D341Med (cell line): ENCODE measurements at regions not wholly inside any gene's neighbourhood (a gene's known extent, or its start where the extent isn't known, plus 50 kb on each side); places are given as distances from the start of the nearest gene placed in this dataset.
"Not testable (repeated sequence)": the region's sequence is repeated elsewhere in the genome, so short reads cannot be mapped to it uniquely, and the experiment has no call there.

Experiments
- DNase-seq: peaks from one replicate; pipeline ENCODE4 v3.0.0; 2012; ENCODE audit warnings: low spot score

GRCh38 chr18:8499810-8500675 is 109.2 kb upstream of the RAB12 start:
- peak; percentile 18 for DNase-seq

GRCh38 chr18:8501044-8501443 is 108.2 kb upstream of the RAB12 start:
- peak; percentile 27 for DNase-seq

GRCh38 chr18:8503248-8503647 is 106.0 kb upstream of the RAB12 start:
- no peak for DNase-seq

GRCh38 chr18:8504424-8504823 is 104.8 kb upstream of the RAB12 start:
- DNase-seq: no peak

DNA sequence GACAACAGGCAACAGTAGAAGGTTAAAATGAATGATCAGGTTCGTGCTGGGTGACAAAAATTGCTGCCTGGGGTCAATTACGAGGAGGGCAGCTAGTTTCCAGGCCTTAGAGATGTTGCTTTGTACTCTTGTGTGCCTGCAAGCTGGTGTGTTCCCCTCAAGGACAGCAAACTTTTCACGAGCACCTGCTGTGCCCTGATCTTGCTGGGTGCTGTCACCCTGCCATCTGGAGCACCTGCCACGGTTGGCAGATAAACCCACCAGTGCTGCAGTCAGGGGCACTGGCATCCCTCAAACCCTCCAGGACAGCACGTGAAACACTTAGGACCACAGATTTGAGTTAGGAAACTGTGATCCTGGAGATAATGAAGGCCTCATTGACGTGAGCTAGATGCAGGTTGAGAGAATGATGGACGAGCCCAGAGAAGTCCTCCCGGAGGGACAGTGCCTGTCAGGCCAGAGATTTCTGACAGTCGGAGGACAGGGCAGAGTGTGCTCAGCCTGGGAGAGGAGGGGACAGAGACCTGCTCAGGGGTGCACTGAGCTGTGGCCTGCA is 104.3 kb upstream of the RAB12 start:
- DNase-seq: no peak

- no peak for DNase-seq
Measured at GRCh38 chr18:8506251-8507049, 102.8 kb upstream of the RAB12 start.

DNA sequence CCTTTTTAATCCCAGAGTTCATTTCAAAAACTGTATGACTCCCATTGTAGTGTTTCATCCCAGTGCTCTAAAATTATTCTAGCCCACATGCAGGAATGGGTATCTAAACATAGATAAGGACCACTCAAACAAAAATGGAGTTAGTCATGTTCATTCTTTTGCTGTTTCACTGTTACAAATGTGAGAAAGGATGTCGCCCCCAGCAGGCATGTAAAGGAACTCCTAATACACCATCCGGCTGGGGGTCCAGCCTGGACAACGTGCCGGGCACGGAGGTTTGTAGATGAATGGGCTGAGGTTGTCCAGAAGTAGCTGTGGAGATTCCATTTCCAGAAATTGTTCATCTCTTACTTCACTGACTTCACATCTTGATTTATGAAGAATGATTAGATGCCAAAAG is 101.9 kb upstream of the RAB12 start:
- no peak for DNase-seq

- DNase-seq: no peak
Measured at GRCh38 chr18:8507915-8508705, 101.1 kb upstream of the RAB12 start.

DNA sequence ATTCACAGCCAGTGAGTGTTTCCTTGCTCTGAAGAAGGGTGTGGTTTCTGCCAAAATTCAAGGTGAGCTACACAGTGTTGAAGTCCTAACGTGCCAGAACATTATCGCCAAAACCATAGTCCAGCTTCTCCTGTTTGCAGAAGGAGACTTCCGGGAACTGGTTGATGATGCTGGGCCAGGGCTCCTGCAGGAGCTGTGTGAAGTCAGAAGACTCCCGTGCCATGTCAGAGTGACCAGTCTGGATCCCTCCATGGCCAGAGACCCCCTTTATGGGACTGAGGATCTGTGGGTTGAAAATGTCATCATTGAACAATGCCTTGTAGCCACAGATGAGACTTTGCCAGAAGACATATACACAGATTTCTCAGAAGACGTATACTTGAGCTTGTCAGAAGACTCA is 96.0 kb upstream of the RAB12 start:
- DNase-seq: no peak

GRCh38 chr18:8514409-8514808 is 94.8 kb upstream of the RAB12 start:
- DNase-seq: no peak

DNA sequence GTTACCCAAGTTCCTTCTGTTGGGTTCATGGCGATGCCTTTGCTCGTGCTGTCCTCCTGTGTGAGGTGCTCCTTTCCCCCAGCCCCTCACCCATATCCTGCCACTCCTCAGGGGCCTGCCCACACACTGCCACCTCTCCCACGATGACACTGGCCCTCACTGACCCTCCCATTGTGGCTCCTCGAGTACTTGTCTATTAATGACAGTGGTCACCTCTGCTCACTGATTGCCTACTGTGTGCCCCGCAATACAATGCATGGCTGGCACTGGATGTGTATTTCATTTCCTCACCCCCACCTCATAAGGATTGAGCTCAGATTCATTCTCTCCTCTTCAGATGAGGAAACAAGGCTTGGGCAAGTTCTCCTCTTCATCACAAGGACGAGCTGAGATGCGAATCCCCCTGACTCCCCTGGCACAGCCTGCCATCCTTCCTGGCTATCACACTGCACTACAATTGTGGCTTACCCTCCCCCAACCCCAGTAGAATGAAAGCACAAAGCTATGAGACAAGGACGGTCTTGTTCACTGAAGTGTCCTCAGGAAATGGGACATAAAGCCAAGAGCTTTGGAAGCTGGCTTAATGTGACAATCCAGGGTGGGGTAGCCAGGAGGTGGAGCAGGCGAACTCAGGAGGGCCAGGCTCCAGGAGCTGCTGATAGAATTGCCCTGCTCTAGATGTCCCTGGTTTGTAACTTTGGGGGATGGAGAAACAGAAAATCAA is 93.9 kb upstream of the RAB12 start:
- no peak for DNase-seq

DNA sequence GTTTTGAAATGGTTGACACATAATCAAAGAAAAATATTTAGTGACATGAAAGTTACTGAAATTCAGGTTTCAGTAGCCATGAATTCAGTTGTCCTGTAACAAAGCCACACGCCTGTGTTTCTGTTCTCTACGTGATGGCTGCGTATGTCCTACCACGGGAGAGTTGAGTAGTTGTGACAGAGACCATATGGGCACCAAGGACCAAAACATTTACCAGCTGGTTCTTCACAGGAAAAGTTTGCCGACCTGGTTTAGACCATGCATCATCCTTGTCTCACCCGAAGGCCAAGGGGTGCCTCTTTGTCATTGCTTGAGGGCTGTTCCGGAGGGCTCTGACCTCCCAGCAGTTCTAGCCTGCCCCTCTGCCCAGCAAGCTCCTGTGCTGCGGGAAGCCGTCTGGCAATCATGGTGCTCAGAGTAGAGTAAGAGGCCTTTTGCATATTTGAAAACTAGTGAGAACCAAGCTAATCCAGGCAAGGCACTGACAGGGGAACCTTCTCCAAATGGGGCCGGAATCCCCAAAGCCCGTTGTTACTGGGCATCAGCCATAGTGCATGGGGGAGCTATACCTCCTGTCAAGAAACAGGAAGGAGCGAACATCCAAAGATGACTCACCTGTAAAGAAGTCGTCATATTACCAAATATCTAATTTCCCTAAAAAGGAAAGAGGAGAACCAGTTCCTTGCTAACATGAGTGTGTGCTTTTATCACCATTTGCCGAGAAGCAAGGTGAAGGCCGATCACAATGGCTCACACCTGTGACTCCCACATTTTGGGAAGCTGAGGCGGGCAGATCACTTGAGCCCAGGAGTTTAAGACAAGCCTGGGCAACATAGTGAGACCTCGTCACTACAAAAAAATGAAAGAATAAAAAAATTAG is 92.6 kb upstream of the RAB12 start:
- no peak for DNase-seq

GRCh38 chr18:8517276-8517675 is 92.0 kb upstream of the RAB12 start:
- DNase-seq: no peak

GRCh38 chr18:8519102-8519501 is 90.1 kb upstream of the RAB12 start:
- DNase-seq: no peak

- DNase-seq: no peak
Measured at GRCh38 chr18:8520266-8520665, 89.0 kb upstream of the RAB12 start.

- DNase-seq: no peak
Measured at GRCh38 chr18:8522756-8523155, 86.5 kb upstream of the RAB12 start.

- DNase-seq: no peak
Measured at GRCh38 chr18:8525692-8526091, 83.5 kb upstream of the RAB12 start.

DNA sequence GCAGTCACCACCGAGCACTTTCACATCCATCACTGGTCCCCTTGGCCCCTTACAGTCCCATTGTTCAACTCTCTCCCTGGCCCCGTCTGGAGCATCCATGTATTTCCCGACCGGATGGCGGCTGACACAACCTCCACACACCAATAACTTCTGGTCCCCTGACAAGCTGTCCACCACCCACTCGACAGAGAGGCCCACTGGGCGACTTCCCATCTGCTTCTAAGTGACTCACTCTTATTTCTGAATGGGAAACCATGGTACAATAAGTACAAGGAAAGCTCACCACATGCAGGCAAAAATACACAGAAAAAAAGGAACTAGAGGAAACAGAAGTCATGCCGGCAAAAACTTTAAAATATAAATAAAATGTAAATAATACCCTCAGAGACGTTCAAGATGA is 82.9 kb upstream of the RAB12 start:
- DNase-seq: no peak

- DNase-seq: no peak
Measured at GRCh38 chr18:8529609-8530008, 79.6 kb upstream of the RAB12 start.

GRCh38 chr18:8531084-8531483 is 78.2 kb upstream of the RAB12 start:
- not testable (repeated sequence) for DNase-seq

DNA sequence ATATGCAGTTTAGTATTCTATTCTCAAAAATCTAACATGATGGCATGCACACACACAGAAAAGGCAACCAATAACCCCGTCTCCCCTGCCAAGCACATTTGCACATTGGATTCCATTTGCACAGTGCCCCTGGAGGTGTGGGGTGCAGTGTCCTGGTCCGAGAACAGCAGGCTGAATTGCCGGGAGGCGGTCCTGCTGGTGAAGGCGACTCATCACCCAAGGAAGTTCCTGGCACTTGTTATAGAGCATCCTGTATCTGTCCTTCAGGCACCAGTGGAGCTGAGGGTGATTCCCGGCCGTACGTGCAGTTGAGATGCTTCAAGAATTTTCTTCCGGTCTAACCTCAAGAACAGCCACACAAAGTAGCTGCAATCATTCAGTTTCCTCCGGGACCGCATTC is 73.0 kb upstream of the RAB12 start:
- no peak for DNase-seq
